ENCODE measurements at regions not wholly inside any gene's neighbourhood (a gene's known extent, or its start where the extent isn't known, plus 50 kb on each side); places are given as distances from the start of the nearest gene placed in this dataset.
A peak's percentile ranks its signal among the peaks of the same experiment; 100 is the strongest.
"Not testable (repeated sequence)": the region's sequence is repeated elsewhere in the genome, so short reads cannot be mapped to it uniquely, and the experiment has no call there.

DNA sequence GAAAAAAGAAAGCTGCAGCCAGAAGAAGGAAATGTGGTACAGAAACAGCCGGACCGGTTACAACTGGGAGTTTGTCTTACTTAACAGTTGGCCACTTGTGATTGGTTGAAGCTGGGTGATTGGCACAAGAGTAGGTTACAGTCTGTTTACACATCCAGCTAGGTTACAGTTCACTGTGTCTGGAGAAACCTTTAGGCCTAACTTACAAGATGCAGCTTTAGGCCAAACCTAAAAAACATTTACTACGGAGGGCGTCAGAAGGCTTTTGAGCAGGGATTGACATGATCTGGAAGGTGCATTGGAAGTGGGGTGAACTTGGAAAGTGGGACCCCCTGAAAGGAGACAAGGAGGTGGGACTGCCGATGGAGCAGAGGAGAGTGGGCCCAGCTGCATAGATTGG, 122.3 kb downstream of the BANF2 start:
- H3K9me3 ChIP-seq: no peaks in the 10 kb centered on the region
- TF ChIP-seq, protein P1, sequence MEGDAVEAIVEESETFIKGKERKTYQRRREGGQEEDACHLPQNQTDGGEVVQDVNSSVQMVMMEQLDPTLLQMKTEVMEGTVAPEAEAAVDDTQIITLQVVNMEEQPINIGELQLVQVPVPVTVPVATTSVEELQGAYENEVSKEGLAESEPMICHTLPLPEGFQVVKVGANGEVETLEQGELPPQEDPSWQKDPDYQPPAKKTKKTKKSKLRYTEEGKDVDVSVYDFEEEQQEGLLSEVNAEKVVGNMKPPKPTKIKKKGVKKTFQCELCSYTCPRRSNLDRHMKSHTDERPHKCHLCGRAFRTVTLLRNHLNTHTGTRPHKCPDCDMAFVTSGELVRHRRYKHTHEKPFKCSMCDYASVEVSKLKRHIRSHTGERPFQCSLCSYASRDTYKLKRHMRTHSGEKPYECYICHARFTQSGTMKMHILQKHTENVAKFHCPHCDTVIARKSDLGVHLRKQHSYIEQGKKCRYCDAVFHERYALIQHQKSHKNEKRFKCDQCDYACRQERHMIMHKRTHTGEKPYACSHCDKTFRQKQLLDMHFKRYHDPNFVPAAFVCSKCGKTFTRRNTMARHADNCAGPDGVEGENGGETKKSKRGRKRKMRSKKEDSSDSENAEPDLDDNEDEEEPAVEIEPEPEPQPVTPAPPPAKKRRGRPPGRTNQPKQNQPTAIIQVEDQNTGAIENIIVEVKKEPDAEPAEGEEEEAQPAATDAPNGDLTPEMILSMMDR (IDR thresholded peaks at IDR 0.05): no peak
- WGBS, 3 donors: 44 to 59% (median 48%) methylated on average over 5 of the region's 5 CpGs
- no peak overlapping the region for H3K4me3 ChIP-seq
- ATAC-seq (peak in 1 of 4 donors; percentile 48), DNase-seq (no peak)
- H3K27ac ChIP-seq: no peak overlapping the region
- no peaks in the 10 kb centered on the region for H3K27me3 ChIP-seq (ENCODE audit: insufficient read depth in 3 of 3, low read length in 2 of 3)
- no peaks in the 10 kb centered on the region for H3K4me1 ChIP-seq
- no peaks in the 10 kb centered on the region for H3K36me3 ChIP-seq (ENCODE audit: insufficient read depth in 1 of 2, low read depth in 1 of 2)
- intact Hi-C loops (cut with DNase I): no loop called here

DNA sequence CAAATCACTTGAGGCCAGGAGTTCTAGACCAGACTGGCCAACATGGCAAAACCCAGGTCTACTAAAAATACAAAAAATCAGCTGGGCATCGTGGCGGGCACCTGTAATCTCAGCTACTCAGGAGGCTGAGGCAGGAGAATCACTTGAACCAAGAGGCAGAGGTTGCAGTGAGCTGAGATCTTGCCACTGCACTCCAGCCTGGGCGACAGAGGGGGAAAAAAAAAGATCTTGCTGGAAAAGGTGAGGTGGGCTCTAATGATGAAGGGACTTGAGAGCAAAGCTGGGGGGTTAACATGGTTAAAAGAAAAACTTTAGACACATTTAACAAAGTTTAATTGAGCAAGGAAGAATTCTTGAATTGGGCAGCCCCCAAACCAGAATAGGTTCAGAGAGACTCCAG, 121.8 kb downstream of the BANF2 start:
- H3K27me3 ChIP-seq (ENCODE audit: insufficient read depth in 3 of 3, low read length in 2 of 3); DNase-seq; ATAC-seq; H3K4me3 ChIP-seq; H3K9me3 ChIP-seq; H3K4me1 ChIP-seq; H3K27ac ChIP-seq; H3K36me3 ChIP-seq (ENCODE audit: insufficient read depth in 1 of 2, low read depth in 1 of 2); intact Hi-C loops (cut with DNase I): not testable (repeated sequence)
- 95 to 100% (median 100%) methylated on average over 3 of the region's 3 CpGs for WGBS, 3 donors

DNA sequence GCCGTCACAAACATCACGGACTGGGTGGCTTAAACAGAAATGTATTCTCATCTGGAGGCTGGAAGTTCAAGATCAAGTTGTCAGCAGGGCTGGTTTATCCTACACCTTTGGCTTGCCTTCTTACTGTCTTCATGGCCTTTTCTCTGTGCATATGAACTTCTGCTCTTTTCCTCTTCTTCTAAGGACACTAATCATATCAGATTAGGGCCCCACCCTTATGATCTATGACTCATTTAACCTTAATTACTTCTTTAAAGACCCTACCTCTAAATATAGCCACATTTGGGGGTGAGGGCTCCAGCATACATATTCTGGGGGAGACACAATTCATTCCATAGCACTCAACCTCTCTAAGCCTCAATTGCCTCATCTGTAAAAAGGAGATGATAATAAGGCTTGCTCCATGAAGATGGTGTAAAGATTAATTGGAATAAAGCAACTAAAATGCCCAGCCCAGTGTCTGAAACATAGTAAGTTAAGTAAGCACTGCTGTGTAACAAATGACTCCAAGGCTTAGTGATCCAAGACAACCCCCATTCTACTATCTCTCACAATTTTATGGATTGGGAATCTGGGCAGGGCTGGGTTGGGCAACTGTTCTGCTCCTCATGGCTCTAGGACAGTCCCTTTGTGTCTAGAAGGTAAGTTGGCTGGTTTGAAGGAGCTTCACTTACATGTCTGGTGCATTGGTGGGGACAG, 119.8 kb downstream of the BANF2 start:
- Histone ChIP-seq H3K27ac (no peak overlapping the region), H3K9me3 (no peaks in the 10 kb centered on the region), H3K4me3 (no peak overlapping the region), H3K36me3 (ENCODE audit: insufficient read depth in 1 of 2, low read depth in 1 of 2) (no peaks in the 10 kb centered on the region), H3K27me3 (ENCODE audit: insufficient read depth in 3 of 3, low read length in 2 of 3) (no peaks in the 10 kb centered on the region), H3K4me1 (no peaks in the 10 kb centered on the region)
- TF ChIP-seq, protein P1 (IDR thresholded peaks at IDR 0.05): no peak
- 96 to 100% (median 97%) methylated on average over 2 of the region's 2 CpGs for WGBS, 3 donors
- intact Hi-C loops (cut with DNase I): no loop called here
- DNase-seq (no peak), ATAC-seq (no peak)

DNA sequence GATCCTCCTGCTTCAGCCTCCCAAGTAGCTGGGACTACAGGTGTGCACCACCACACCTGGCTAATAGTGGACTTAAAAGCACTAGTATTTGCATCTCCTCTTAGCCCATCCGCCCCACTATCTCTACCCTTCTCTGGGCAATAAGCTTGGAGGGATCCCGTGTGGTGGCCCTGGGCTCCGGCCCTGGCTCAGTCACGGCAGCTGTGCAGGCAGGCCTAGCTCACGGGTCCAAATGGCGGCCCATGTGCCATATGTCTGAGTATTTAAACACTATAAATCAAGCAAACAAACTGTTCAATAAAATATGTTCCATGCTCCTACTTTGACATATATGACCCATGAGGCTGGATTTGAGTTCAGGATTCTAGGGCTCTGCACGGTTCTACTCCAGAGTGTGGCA, 118.4 kb downstream of the BANF2 start:
- TF ChIP-seq, protein P1 (IDR thresholded peaks at IDR 0.05): no peak
- no peaks in the 10 kb centered on the region for H3K9me3 ChIP-seq
- intact Hi-C loops (cut with DNase I): no loop called here
- ATAC-seq (no peak), DNase-seq (no peak)
- no peaks in the 10 kb centered on the region for H3K27me3 ChIP-seq (ENCODE audit: insufficient read depth in 3 of 3, low read length in 2 of 3)
- H3K4me1 ChIP-seq: no peaks in the 10 kb centered on the region
- WGBS, 3 donors: 95 to 99% (median 98%) methylated on average over 7 of the region's 7 CpGs
- H3K36me3 ChIP-seq (ENCODE audit: insufficient read depth in 1 of 2, low read depth in 1 of 2): no peaks in the 10 kb centered on the region
- H3K27ac ChIP-seq: no peak overlapping the region
- no peak overlapping the region for H3K4me3 ChIP-seq

DNA sequence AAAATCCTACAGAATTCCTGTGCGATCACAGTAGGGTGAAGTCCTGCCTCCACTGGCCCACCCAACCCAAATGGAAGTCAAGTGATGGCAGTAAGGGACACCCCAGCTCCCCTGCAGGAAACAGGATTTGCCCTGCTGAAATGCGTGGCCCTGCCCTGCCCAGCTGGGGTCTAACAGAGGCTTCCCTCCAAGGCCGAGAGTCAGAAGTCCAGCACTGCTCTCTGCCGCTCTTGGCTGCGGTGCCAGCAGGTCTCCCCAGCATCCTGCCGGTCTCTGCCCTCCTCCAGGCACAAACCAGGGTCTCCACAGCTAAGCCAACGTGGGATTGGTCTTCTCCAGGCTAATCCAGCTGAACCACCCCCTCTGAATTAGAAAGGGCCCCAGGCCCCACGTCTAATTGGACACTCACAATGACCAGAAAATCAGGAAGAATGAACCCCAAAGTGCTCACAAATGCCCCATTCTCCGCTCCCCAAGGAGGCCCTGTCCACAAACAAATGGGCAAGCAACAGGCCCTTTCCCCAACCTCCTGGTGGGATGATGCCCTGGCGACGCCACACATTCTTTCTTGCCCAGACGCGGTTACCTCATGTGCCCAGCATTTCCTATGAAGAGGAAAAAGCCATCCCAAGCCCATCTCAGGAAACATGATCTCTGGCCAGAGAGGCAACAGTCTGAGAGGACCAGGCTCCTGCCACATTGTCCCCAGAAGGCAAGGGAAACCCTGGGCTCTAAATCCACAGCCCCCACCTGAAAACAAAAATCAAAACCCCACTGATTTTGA, 117.2 kb downstream of the BANF2 start:
- intact Hi-C loops (cut with DNase I): no loop called here

More for the DNA sequence above, 117.2 kb downstream of the BANF2 start:
- 67 to 76% (median 75%) methylated on average over 13 of the region's 13 CpGs for WGBS, 3 donors
- Histone ChIP-seq H3K4me3 (no peak overlapping the region), H3K36me3 (ENCODE audit: insufficient read depth in 1 of 2, low read depth in 1 of 2) (no peaks in the 10 kb centered on the region), H3K9me3 (no peaks in the 10 kb centered on the region), H3K4me1 (no peaks in the 10 kb centered on the region), H3K27me3 (ENCODE audit: insufficient read depth in 3 of 3, low read length in 2 of 3) (no peaks in the 10 kb centered on the region), H3K27ac (no peak overlapping the region)
- TF ChIP-seq, protein P1 (IDR thresholded peaks at IDR 0.05): no peak
- DNase-seq (no peak), ATAC-seq (no peak)
